Duodenal mucosa (tissue), 2 donors: ENCODE measurements at regions not wholly inside any gene's neighbourhood (a gene's known extent, or its start where the extent isn't known, plus 50 kb on each side); places are given as distances from the start of the nearest gene placed in this dataset.

Experiments used
- H3K27ac ChIP-seq: one replicate; pipeline ENCODE4 v1.7.0; 2013; ENCODE audit warnings: low read depth, low read length
- H3K27me3 ChIP-seq, 2 donors: one replicate each; pipeline ENCODE4 v1.7.0; 2013; ENCODE audit warnings: low read length in 2 of 2, control low read depth in 1 of 2; ENCODE audit not compliant: insufficient read depth in 2 of 2, control insufficient read depth in 1 of 2
- H3K36me3 ChIP-seq, 2 donors: one replicate each; pipeline ENCODE4 v1.7.0; 2013; ENCODE audit warnings: low read length in 2 of 2, control low read depth in 1 of 2; ENCODE audit not compliant: insufficient read depth in 2 of 2, control insufficient read depth in 1 of 2
- H3K4me1 ChIP-seq, 2 donors: one replicate each; pipeline ENCODE4 v1.7.0; 2013; ENCODE audit warnings: low read length in 2 of 2, control low read depth in 1 of 2; ENCODE audit not compliant: insufficient read depth in 2 of 2, control insufficient read depth in 1 of 2
- H3K4me3 ChIP-seq, 2 donors: one replicate each; pipeline ENCODE4 v1.7.0; 2013; ENCODE audit warnings: low read length in 2 of 2, low read depth in 1 of 2
- H3K9ac ChIP-seq, 2 donors: one replicate each; pipeline ENCODE4 v1.7.0; 2013; ENCODE audit warnings: low read length in 2 of 2, low read depth in 1 of 2
- H3K9me3 ChIP-seq, 2 donors: one replicate each; pipeline ENCODE4 v1.7.0; 2013; ENCODE audit warnings: low read length in 2 of 2, control low read depth in 1 of 2; ENCODE audit not compliant: control insufficient read depth in 1 of 2

- Histone ChIP-seq H3K27ac (no peak overlapping the region), H3K36me3 (no peaks in the 10 kb centered on the region), H3K4me3 (no peak overlapping the region), H3K4me1 (peaks cover 7 to 12% of the 10 kb centered on the region in 2 donors), H3K9ac (no peak overlapping the region), H3K27me3 (no peaks in the 10 kb centered on the region), H3K9me3 (no peaks in the 10 kb centered on the region)
Measured at GRCh38 chr14:65277027-65277426, 135.5 kb upstream of the FUT8 start.

DNA sequence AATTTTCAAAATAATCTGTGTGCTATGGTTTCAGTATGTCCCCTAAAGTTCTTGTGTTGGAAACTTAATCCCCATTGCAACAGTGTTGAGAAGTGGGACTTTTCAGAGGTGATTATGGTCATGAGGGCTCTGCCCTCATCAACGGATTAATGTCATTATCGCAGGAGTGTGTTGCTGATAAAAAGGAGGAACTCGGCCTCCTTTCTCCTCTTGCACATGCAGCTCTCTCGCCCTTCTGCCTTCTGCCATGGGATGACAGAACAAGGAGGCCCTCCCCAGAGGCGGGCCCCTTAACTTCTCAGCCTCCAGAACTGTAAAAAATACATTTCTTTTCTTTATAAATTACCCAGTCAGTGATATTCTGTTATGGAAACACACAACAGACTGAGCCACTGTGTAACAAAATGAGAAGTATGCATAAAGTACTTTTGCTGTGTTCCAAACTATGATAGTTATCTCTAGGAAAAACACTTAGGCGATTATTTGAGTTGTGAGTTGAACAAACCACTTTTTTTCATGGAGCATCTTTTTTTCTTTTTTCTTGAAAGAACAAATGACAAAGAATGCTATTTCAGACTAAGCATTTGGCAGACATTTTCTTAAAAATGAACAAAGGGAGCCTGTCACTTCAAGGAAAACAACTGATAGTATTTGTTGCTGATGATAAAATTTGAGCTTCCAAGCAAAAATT lies 134.8 kb upstream of the FUT8 start:
- H3K36me3 ChIP-seq: no peaks in the 10 kb centered on the region
- no peak overlapping the region for H3K9ac ChIP-seq
- no peaks in the 10 kb centered on the region for H3K9me3 ChIP-seq
- H3K27me3 ChIP-seq: no peaks in the 10 kb centered on the region
- peaks cover 14 to 19% of the 10 kb centered on the region in 2 donors for H3K4me1 ChIP-seq
- H3K4me3 ChIP-seq: no peak overlapping the region
- no peak overlapping the region for H3K27ac ChIP-seq

DNA sequence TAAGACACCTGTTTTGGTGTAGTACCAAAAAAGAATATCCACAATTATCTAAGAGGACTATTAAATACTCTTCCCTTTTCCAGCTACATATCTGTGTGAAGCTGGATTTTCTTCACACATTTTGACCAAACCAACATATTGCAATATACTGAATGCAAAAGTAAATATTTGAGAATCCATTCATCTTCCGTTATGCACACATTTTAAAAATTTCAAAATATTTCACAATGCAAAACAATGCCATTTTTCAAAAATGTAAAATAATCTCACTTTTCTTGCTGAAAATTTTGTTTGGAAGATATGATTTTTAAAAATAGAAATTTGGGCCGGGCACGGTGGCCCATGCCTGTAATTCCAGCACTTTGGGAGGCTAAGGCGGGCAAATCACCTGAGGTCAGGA lies 133.9 kb upstream of the FUT8 start:
- H3K27ac ChIP-seq: no peak overlapping the region
- no peak overlapping the region for H3K4me3 ChIP-seq
- no peak overlapping the region for H3K9ac ChIP-seq
- H3K9me3 ChIP-seq: no peaks in the 10 kb centered on the region
- H3K4me1 ChIP-seq: peaks cover 19 to 27% of the 10 kb centered on the region in 2 donors
- no peaks in the 10 kb centered on the region for H3K36me3 ChIP-seq
- no peaks in the 10 kb centered on the region for H3K27me3 ChIP-seq

- Histone ChIP-seq H3K27me3 (no peaks in the 10 kb centered on the region), H3K4me1 (peaks cover 19 to 27% of the 10 kb centered on the region in 2 donors), H3K36me3 (no peaks in the 10 kb centered on the region), H3K9me3 (no peaks in the 10 kb centered on the region), H3K4me3 (no peak overlapping the region), H3K27ac (no peak overlapping the region), H3K9ac (no peak overlapping the region)
Measured at GRCh38 chr14:65279510-65279909, 133.0 kb upstream of the FUT8 start.

- no peak overlapping the region for H3K27ac ChIP-seq
- H3K4me1 ChIP-seq: peaks cover 19 to 27% of the 10 kb centered on the region in 2 donors
- H3K9ac ChIP-seq: no peak overlapping the region
- no peaks in the 10 kb centered on the region for H3K27me3 ChIP-seq
- no peak overlapping the region for H3K4me3 ChIP-seq
- H3K36me3 ChIP-seq: no peaks in the 10 kb centered on the region
- H3K9me3 ChIP-seq: no peaks in the 10 kb centered on the region
Measured at GRCh38 chr14:65279958-65280357, 132.6 kb upstream of the FUT8 start.

GRCh38 chr14:65280653-65281052 lies 131.9 kb upstream of the FUT8 start:
- Histone ChIP-seq H3K27me3 (no peaks in the 10 kb centered on the region), H3K4me3 (no peak overlapping the region), H3K27ac (no peak overlapping the region), H3K36me3 (no peaks in the 10 kb centered on the region), H3K9ac (no peak overlapping the region), H3K4me1 (peaks cover 19 to 27% of the 10 kb centered on the region in 2 donors), H3K9me3 (no peaks in the 10 kb centered on the region)

GRCh38 chr14:65281991-65282895 lies 130.3 kb upstream of the FUT8 start:
- no peaks in the 10 kb centered on the region for H3K9me3 ChIP-seq
- peak overlapping the region; percentile 55 to 66 for H3K4me3 ChIP-seq
- no peak overlapping the region for H3K27ac ChIP-seq
- H3K27me3 ChIP-seq: no peaks in the 10 kb centered on the region
- peak overlapping the region; percentile 13 to 66 for H3K9ac ChIP-seq
- peaks cover 19 to 27% of the 10 kb centered on the region in 2 donors for H3K4me1 ChIP-seq
- H3K36me3 ChIP-seq: no peaks in the 10 kb centered on the region

DNA sequence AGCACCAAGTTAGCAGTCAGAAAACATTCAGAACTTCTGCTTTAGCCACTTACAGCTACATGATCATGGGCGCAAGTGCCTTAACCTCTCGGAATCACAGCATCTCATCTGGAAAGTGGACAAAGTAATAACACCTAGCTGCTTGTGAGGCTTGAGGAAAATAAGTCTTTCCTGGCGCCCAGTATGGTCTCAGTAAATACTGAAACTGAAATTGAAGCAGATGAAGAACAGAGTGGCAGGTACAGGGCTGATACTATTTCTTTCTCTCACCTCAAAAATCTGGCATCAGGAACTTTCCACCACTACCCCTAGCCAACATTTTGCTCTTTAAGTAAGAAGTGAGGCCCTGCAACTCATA lies 129.7 kb upstream of the FUT8 start:
- Histone ChIP-seq H3K36me3 (no peaks in the 10 kb centered on the region), H3K4me1 (peaks cover 16 to 23% of the 10 kb centered on the region in 2 donors), H3K9ac (peak overlapping the region; percentile 13 to 66), H3K9me3 (no peaks in the 10 kb centered on the region), H3K4me3 (peak overlapping the region; percentile 55 to 66), H3K27ac (no peak overlapping the region), H3K27me3 (no peaks in the 10 kb centered on the region)

GRCh38 chr14:65286443-65286842 lies 126.1 kb upstream of the FUT8 start:
- no peak overlapping the region for H3K9ac ChIP-seq
- no peak overlapping the region for H3K27ac ChIP-seq
- no peak overlapping the region for H3K4me3 ChIP-seq
- H3K27me3 ChIP-seq: no peaks in the 10 kb centered on the region
- no peaks in the 10 kb centered on the region for H3K36me3 ChIP-seq
- peaks cover 15 to 19% of the 10 kb centered on the region in 2 donors for H3K4me1 ChIP-seq
- no peaks in the 10 kb centered on the region for H3K9me3 ChIP-seq
